GM12878 (cell line): ENCODE measurements at regions not wholly inside any gene's neighbourhood (a gene's known extent, or its start where the extent isn't known, plus 50 kb on each side); places are given as distances from the start of the nearest gene placed in this dataset.

Experiments used
- ATAC-seq: fragments of 200-7000 bp; cut with Tn5 transposase; 3 replicates; pipeline ENCODE4 v1.9.1; 2020; ENCODE audit warnings: mild to moderate bottlenecking, moderate library complexity
- BruUV-seq: library from RNA; stranded (reverse); fragments of 400-500 nt; replicated peaks from 2 replicates; lab custom pipeline; 2021; lab: Mats Ljungman, UMichigan
- CTCF ChIA-PET: fragments of 300-600 bp; sonication (Branson Sonifier 250); formaldehyde crosslinking; extraction: SDS; loops from one replicate; lab custom pipeline; 2021; ENCODE audit warnings: inconsistent platforms; lab: Yijun Ruan, JAX
- POLR2A ChIA-PET: fragments of 350-600 bp; formaldehyde crosslinking; extraction: SDS; loops from one replicate; lab custom pipeline; 2021; ENCODE audit warnings: inconsistent platforms; lab: Charles Lee
- RAD21 ChIA-PET: fragments of 300-600 bp; sonication (Branson Sonifier 250); formaldehyde crosslinking; loops from one replicate; lab custom pipeline; 2023; ENCODE audit warnings: antibody characterized with exemption; ENCODE audit not compliant: unreplicated experiment; lab: Charles Lee
- SMC1A ChIA-PET: fragments of 300-600 bp; sonication (Branson Sonifier 250); formaldehyde crosslinking; loops from one replicate; lab custom pipeline; 2023; ENCODE audit not compliant: unreplicated experiment, uncharacterized antibody; lab: Charles Lee
- DNase-seq: peaks from one replicate; pipeline ENCODE4 v3.0.0-alpha.2; 2011; ENCODE audit warnings: low read depth, low spot score
- FAIRE-seq: peaks from 3 replicates; lab custom pipeline; 2011; peaks lifted over from hg19 to GRCh38; lab: Jason Lieb, UNC
- H2AFZ ChIP-seq: 2 replicates; pipeline ENCODE4 v1.6.0; 2011; ENCODE audit warnings: low read depth, low read length, control low read depth; ENCODE audit not compliant: control insufficient read depth
- H3K27ac ChIP-seq: 2 replicates; pipeline ENCODE4 v1.5.1; 2011; ENCODE audit warnings: control low read depth; ENCODE audit not compliant: control insufficient read depth, insufficient read depth
- H3K27me3 ChIP-seq, 2 experiments: replicated peaks in 1 of 2; 2 replicates each; pipeline versions ENCODE4 v1.6.0 to v1.6.1; 2011; ENCODE audit warnings: low read length in 1 of 2; ENCODE audit not compliant: control insufficient read depth in 2 of 2, insufficient read depth in 2 of 2
- H3K36me3 ChIP-seq, 2 experiments: 2 replicates each; pipeline ENCODE4 v1.5.1; 2011; ENCODE audit warnings: low read length in 1 of 2; ENCODE audit not compliant: control insufficient read depth in 2 of 2, insufficient read depth in 2 of 2
- H3K4me1 ChIP-seq: 2 replicates; pipeline ENCODE4 v1.6.1; 2011; ENCODE audit warnings: mild to moderate bottlenecking, low read length, moderate library complexity, mixed read lengths; ENCODE audit not compliant: control insufficient read depth, insufficient read depth
- H3K4me2 ChIP-seq: 2 replicates; pipeline ENCODE4 v1.6.0; 2011; ENCODE audit warnings: control low read depth; ENCODE audit not compliant: control insufficient read depth, insufficient read depth
- H3K4me3 ChIP-seq: fragments of 200-600 bp; sonication (generic); 2 replicates; pipeline ENCODE4 v1.5.1; 2016
- H3K79me2 ChIP-seq: 2 replicates; pipeline ENCODE4 v1.6.0; 2011; ENCODE audit warnings: low read length; ENCODE audit not compliant: control insufficient read depth, insufficient read depth
- H3K9ac ChIP-seq: 2 replicates; pipeline ENCODE4 v1.8.0; 2011; ENCODE audit warnings: low read length, control low read depth, mixed read lengths; ENCODE audit not compliant: control insufficient read depth, insufficient read depth
- H3K9me3 ChIP-seq: replicated peaks from 3 replicates; pipeline ENCODE4 v1.5.1; 2011; ENCODE audit warnings: mild to moderate bottlenecking, low read length; ENCODE audit not compliant: control insufficient read depth, insufficient read depth
- H4K20me1 ChIP-seq: 2 replicates; pipeline ENCODE4 v1.6.0; 2011; ENCODE audit not compliant: control insufficient read depth, insufficient read depth
- ASH2L ChIP-seq: fragments of 300-600, 200-600 bp; sonication (generic); IDR thresholded peaks from 2 replicates; pipeline ENCODE4 v1.6.1; 2017; ENCODE audit warnings: low read depth, mild to moderate bottlenecking, borderline replicate concordance
- BRCA1 ChIP-seq: IDR thresholded peaks from 2 replicates; pipeline ENCODE4 v1.6.1; 2011; ENCODE audit warnings: low read depth, low read length, improper control_type of control experiment
- EP300 ChIP-seq, 2 experiments: fragments of 150-350 bp in 1 of 2; IDR thresholded peaks; 2 replicates each; pipeline ENCODE4 v1.6.1; 2011 to 2012; ENCODE audit warnings: low read depth in 2 of 2, low read length in 2 of 2, borderline replicate concordance in 1 of 2, improper control_type of control experiment in 1 of 2, inconsistent platforms in 1 of 2; ENCODE audit not compliant: control insufficient read depth in 1 of 2
- GABPA ChIP-seq: IDR thresholded peaks from 2 replicates; pipeline ENCODE4 v1.6.1; 2014; ENCODE audit warnings: antibody characterized with exemption, low read depth, mild to moderate bottlenecking, inconsistent platforms
- HDAC2 ChIP-seq: fragments of 200-600 bp; sonication (generic); IDR thresholded peaks from 2 replicates; pipeline ENCODE4 v1.6.1; 2017
- HDAC6 ChIP-seq: fragments of 200-600 bp; sonication (generic); IDR thresholded peaks from one replicate; pipeline ENCODE4 v1.8.0; 2017; ENCODE audit warnings: antibody characterized with exemption; ENCODE audit not compliant: unreplicated experiment
- KAT2A ChIP-seq: conservative IDR thresholded peaks from 2 replicates; pipeline ENCODE4 v1.6.1; 2011; ENCODE audit warnings: low read depth, low read length; ENCODE audit not compliant: control insufficient read depth
- KLF5 ChIP-seq: fragments of 450-650 bp; IDR thresholded peaks from 2 replicates; pipeline ENCODE4 v1.6.1; 2014; ENCODE audit warnings: mild to moderate bottlenecking; ENCODE audit not compliant: partially characterized antibody
- NFXL1 ChIP-seq: fragments of 450-650 bp; IDR thresholded peaks from 2 replicates; pipeline ENCODE4 v1.6.1; 2017; ENCODE audit warnings: antibody characterized with exemption, mild to moderate bottlenecking, borderline replicate concordance
- SIX5 ChIP-seq: IDR thresholded peaks from 2 replicates; pipeline ENCODE4 v1.6.1; 2011; ENCODE audit warnings: mild to moderate bottlenecking, low read depth, low read length, moderate library complexity; ENCODE audit not compliant: severe bottlenecking
- SMAD1 ChIP-seq: fragments of 450-650 bp; IDR thresholded peaks from 2 replicates; pipeline ENCODE4 v1.6.1; 2018; ENCODE audit warnings: mild to moderate bottlenecking, low read depth; ENCODE audit not compliant: partially characterized antibody
- YY1 ChIP-seq: IDR thresholded peaks from 2 replicates; pipeline ENCODE4 v1.6.1; 2011; ENCODE audit warnings: low read depth, mild to moderate bottlenecking, low read length
- ZNF207 ChIP-seq: fragments of 450-650 bp; IDR thresholded peaks from 2 replicates; pipeline ENCODE4 v1.6.1; 2014; ENCODE audit warnings: antibody characterized with exemption, mild to moderate bottlenecking, borderline replicate concordance
- ZNF622 ChIP-seq: fragments of 450-650 bp; IDR thresholded peaks from 2 replicates; pipeline ENCODE4 v1.6.1; 2017; ENCODE audit warnings: mild to moderate bottlenecking, inconsistent platforms
- WGBS: methylation state at CpG from one replicate; pipeline ENCODE4 v1.1.6; 2016; ENCODE audit warnings: low lambda C conversion rate; ENCODE audit not compliant: insufficient replicate concordance, insufficient coverage; ENCODE audit errors: missing lambda C conversion rate; 5-methylcytosine and 5-hydroxymethylcytosine counted together
- in situ Hi-C: fragments of 300-500 bp; cut with MboI; formaldehyde crosslinking; loops from 9 replicates; pipeline ENCODE4 v1.14.3; 2018; ENCODE audit warnings: mixed read lengths
- intact Hi-C: fragments of 100-400 bp; cut with micrococcal nuclease; formaldehyde crosslinking; loops from one replicate; pipeline ENCODE4 v1.14.2; 2022; ENCODE audit not compliant: unreplicated experiment
- TF ChIP-seq, protein P1 (sequence below): IDR thresholded peaks from 2 replicates; pipeline ENCODE4 v1.6.1; 2012; ENCODE audit warnings: low read depth, low read length, improper control_type of control experiment
- TF ChIP-seq, protein P2 (sequence below): fragments of 450-650 bp; formaldehyde crosslinking; IDR thresholded peaks from 2 replicates; pipeline ENCODE4 v1.4.0; 2022; ENCODE audit warnings: mild to moderate bottlenecking, moderate library complexity
- TF ChIP-seq, protein P3 (sequence below): fragments of 450-650 bp; IDR thresholded peaks from 2 replicates; pipeline ENCODE4 v1.6.1; 2014; ENCODE audit warnings: mild to moderate bottlenecking

DNA sequence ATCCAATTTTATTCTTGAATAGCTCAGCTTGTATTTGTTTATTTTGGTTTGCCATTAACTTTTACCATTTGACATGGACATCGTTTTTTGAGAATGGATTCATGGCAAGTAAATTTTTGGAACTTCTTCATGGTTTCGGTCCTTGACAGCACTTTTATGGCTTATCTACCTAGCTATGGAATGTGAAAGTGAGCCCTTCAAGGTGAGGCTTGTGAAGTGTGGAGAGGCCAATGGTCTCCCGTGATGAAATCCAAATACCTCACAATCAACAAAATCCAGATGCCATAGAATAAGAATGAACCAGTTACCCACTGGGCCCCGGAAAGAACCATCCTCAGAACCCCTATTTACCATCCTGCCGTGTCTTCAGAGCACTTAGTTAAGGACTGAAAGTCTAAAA, 978.8 kb downstream of the FSCB start:
- Histone ChIP-seq H3K9ac (no peak overlapping the region), H4K20me1 (no peaks in the 10 kb centered on the region), H3K4me3 (no peak overlapping the region), H3K4me1 (no peaks in the 10 kb centered on the region), H3K4me2 (no peak overlapping the region), H3K9me3 (no peaks in the 10 kb centered on the region), H3K79me2 (no peaks in the 10 kb centered on the region), H3K27me3 (no peaks in the 10 kb centered on the region), H3K36me3 (no peaks in the 10 kb centered on the region), H3K27ac (no peak overlapping the region), H2AFZ (no peak overlapping the region)
- ChIA-PET SMC1A (no interaction called here), POLR2A (no interaction called here), RAD21 (no interaction called here), CTCF (no interaction called here)
- FAIRE-seq (no peak), DNase-seq (no peak), ATAC-seq (no peak)
- intact Hi-C loops (no loop called here), in situ Hi-C loops (no loop called here)
- no TSS peak for BruUV-seq
- TF ChIP-seq, protein P1, sequence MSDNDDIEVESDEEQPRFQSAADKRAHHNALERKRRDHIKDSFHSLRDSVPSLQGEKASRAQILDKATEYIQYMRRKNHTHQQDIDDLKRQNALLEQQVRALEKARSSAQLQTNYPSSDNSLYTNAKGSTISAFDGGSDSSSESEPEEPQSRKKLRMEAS, result no peak
- no peak for TF ChIP-seq KAT2A
- no peak for TF ChIP-seq YY1
- TF ChIP-seq ASH2L, result no peak
- no peak for TF ChIP-seq SIX5
- TF ChIP-seq, protein P2, sequence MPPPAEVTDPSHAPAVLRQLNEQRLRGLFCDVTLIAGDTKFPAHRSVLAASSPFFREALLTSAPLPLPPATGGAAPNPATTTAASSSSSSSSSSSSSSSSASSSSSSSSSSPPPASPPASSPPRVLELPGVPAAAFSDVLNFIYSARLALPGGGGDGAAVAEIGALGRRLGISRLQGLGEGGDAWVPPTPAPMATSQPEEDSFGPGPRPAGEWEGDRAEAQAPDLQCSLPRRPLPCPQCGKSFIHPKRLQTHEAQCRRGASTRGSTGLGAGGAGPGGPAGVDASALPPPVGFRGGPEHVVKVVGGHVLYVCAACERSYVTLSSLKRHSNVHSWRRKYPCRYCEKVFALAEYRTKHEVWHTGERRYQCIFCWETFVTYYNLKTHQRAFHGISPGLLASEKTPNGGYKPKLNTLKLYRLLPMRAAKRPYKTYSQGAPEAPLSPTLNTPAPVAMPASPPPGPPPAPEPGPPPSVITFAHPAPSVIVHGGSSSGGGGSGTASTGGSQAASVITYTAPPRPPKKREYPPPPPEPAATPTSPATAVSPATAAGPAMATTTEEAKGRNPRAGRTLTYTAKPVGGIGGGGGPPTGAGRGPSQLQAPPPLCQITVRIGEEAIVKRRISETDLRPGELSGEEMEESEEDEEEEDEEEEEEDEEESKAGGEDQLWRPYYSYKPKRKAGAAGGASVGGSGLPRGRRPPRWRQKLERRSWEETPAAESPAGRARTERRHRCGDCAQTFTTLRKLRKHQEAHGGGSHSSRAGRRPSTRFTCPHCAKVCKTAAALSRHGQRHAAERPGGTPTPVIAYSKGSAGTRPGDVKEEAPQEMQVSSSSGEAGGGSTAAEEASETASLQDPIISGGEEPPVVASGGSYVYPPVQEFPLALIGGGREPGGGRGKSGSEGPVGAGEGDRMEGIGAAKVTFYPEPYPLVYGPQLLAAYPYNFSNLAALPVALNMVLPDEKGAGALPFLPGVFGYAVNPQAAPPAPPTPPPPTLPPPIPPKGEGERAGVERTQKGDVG, result no peak
- TF ChIP-seq KLF5, result no peak
- no peak for TF ChIP-seq SMAD1
- no peak for TF ChIP-seq HDAC6
- TF ChIP-seq, protein P3, sequence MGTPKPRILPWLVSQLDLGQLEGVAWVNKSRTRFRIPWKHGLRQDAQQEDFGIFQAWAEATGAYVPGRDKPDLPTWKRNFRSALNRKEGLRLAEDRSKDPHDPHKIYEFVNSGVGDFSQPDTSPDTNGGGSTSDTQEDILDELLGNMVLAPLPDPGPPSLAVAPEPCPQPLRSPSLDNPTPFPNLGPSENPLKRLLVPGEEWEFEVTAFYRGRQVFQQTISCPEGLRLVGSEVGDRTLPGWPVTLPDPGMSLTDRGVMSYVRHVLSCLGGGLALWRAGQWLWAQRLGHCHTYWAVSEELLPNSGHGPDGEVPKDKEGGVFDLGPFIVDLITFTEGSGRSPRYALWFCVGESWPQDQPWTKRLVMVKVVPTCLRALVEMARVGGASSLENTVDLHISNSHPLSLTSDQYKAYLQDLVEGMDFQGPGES, result no peak
- TF ChIP-seq ZNF207, result no peak
- TF ChIP-seq ZNF622, result no peak
- no peak for TF ChIP-seq BRCA1
- TF ChIP-seq EP300 (IDR thresholded peaks at IDR 0.05; ENCODE audit: borderline replicate concordance in 1 of 2, control insufficient read depth in 1 of 2, low read depth in 2 of 2, low read length in 2 of 2), result no peak
- no peak for TF ChIP-seq NFXL1
- TF ChIP-seq HDAC2, result no peak
- no peak for TF ChIP-seq GABPA
- TF ChIP-seq, all 136 proteins: peak for 0
- WGBS, result 6% methylated on average over 5 of the region's 5 CpGs
